Thyroid gland (tissue), 4 donors: ENCODE measurements at regions not wholly inside any gene's neighbourhood (a gene's known extent, or its start where the extent isn't known, plus 50 kb on each side); places are given as distances from the start of the nearest gene placed in this dataset.

ENCODE experiments used
- DNase-seq, 2 donors: peaks; one replicate each; pipeline ENCODE4 v3.0.0-alpha.2; 2019
- H3K27ac ChIP-seq, 3 donors: fragments of 200-600 bp; sonication (generic); 1 replicate in 2 of 3; 2 replicates in 1 of 3; pipeline ENCODE4 v1.5.1; 2016 to 2019; ENCODE audit warnings: mild to moderate bottlenecking in 1 of 3, moderate library complexity in 1 of 3
- H3K27me3 ChIP-seq: fragments of 200-600 bp; sonication (generic); one replicate; pipeline ENCODE4 v1.5.1; 2019
- H3K36me3 ChIP-seq, 2 donors: fragments of 200-600 bp; sonication (generic); one replicate each; pipeline ENCODE4 v1.5.1; 2016 to 2019
- H3K4me1 ChIP-seq, 2 donors: fragments of 200-600 bp; sonication (generic); one replicate each; pipeline ENCODE4 v1.5.1; 2017 to 2019
- H3K4me3 ChIP-seq, 3 donors: fragments of 200-600 bp; sonication (generic); replicated peaks in 1 of 3; 1 replicate in 2 of 3; 2 replicates in 1 of 3; pipeline ENCODE4 v1.5.1; 2016; ENCODE audit warnings: mild to moderate bottlenecking in 1 of 3
- H3K9me3 ChIP-seq: fragments of 200-600 bp; sonication (generic); one replicate; pipeline ENCODE4 v1.5.1; 2017
- POLR2A ChIP-seq, 2 donors: fragments of 450-650 bp; IDR thresholded peaks; one replicate each; pipeline ENCODE4 v1.6.1; 2017; ENCODE audit warnings: antibody characterized with exemption in 2 of 2, mild to moderate bottlenecking in 2 of 2, moderate library complexity in 1 of 2
- WGBS, 2 donors: methylation state at CpG; one replicate each; pipeline ENCODE4 v1.1.5; 2017; 5-methylcytosine and 5-hydroxymethylcytosine counted together
- intact Hi-C: fragments of 100-400 bp; cut with DNase I; formaldehyde crosslinking; loops from one replicate; pipeline ENCODE4 v1.15.1; 2023
- TF ChIP-seq, protein P1 (sequence below), 6 experiments: fragments of 200-600 bp in 3 of 6; fragments of 450-650 bp in 3 of 6; sonication (generic) in 3 of 6; IDR thresholded peaks; one replicate each; pipeline ENCODE4 v1.5.1; 2016 to 2019; ENCODE audit warnings: antibody characterized with exemption in 6 of 6, mild to moderate bottlenecking in 2 of 6, inconsistent platforms in 1 of 6, moderate library complexity in 1 of 6

DNA sequence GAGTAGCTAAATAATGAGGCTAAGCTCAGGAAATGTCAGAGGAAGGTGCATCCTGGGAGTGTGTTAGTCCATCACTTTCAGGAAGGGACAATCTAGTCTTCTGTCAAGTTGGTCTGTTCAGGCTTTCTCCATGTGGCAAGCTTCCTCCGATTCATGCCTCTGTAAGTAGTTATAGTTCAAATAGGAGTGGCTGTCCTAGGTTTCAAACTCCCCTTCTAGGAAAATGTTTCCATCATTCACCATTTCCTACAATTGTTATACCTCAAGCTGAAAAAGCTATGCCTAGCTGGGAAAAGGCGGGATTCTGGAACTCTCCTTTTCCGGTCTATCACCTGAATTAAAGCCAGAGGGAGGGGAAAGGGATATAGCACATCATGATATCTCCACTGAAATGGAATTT is 287.7 kb upstream of the ZSWIM2 start:
- TF ChIP-seq POLR2A (IDR thresholded peaks at IDR 0.05) = no peak
- TF ChIP-seq, protein P1, sequence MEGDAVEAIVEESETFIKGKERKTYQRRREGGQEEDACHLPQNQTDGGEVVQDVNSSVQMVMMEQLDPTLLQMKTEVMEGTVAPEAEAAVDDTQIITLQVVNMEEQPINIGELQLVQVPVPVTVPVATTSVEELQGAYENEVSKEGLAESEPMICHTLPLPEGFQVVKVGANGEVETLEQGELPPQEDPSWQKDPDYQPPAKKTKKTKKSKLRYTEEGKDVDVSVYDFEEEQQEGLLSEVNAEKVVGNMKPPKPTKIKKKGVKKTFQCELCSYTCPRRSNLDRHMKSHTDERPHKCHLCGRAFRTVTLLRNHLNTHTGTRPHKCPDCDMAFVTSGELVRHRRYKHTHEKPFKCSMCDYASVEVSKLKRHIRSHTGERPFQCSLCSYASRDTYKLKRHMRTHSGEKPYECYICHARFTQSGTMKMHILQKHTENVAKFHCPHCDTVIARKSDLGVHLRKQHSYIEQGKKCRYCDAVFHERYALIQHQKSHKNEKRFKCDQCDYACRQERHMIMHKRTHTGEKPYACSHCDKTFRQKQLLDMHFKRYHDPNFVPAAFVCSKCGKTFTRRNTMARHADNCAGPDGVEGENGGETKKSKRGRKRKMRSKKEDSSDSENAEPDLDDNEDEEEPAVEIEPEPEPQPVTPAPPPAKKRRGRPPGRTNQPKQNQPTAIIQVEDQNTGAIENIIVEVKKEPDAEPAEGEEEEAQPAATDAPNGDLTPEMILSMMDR (IDR thresholded peaks at IDR 0.05) = no peak
- intact Hi-C loops = no loop called here
- Histone ChIP-seq H3K4me1 (no peaks in the 10 kb centered on the region), H3K27me3 (no peaks in the 10 kb centered on the region), H3K9me3 (no peaks in the 10 kb centered on the region), H3K27ac (peak overlapping the region in 1 of 3 donors; percentile 33), H3K36me3 (no peaks in the 10 kb centered on the region), H3K4me3 (no peak overlapping the region)
- DNase-seq = no peak
- 76 to 81% methylated on average over 3 of the region's 3 CpGs for WGBS, 2 donors

DNA sequence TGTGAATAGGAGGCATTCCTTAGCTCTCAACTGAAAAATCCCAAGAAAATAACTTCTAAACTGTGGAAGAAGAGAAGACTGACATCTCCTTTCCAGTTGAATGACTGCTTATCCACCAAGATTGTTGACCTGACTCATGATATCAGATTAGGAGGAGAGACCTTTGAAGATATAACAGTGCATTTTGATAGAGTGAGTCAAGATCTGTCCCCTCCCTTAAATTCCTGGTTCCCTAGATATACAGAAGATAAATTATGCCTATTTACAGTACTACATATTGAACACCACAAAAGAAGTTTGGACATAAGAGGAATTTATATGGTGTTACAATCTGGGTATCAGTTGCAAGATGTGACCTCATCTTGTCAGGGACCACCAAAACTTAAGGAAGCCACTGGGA is 285.3 kb upstream of the ZSWIM2 start:
- DNase-seq = no peak
- no peaks in the 10 kb centered on the region for H3K27me3 ChIP-seq
- TF ChIP-seq POLR2A (IDR thresholded peaks at IDR 0.05) = no peak
- TF ChIP-seq, protein P1 (IDR thresholded peaks at IDR 0.05) = no peak
- H3K27ac ChIP-seq = no peak overlapping the region
- no peaks in the 10 kb centered on the region for H3K36me3 ChIP-seq
- no peaks in the 10 kb centered on the region for H3K4me1 ChIP-seq
- intact Hi-C loops = no loop called here
- H3K9me3 ChIP-seq = no peaks in the 10 kb centered on the region
- H3K4me3 ChIP-seq = no peak overlapping the region

DNA sequence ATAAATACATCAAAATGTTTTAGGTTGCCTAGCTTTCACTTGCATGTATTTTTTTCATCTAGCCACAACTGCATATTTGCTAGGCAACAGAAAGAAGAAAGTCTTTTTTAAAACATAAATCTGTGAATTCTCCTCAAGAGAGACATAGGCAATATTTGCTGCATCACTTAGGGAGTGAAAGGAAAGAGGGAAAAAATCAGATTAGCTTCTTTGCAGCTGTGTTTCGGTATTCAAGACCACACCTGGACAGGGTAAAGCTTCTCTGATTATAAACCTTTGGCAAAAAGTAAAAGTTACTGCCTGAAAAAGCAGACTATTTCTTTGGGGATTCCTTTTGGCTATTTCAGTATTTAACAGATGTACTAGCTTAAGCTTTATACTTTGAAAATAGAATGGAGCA is 280.9 kb upstream of the ZSWIM2 start:
- H3K9me3 ChIP-seq = no peaks in the 10 kb centered on the region
- no peak for TF ChIP-seq POLR2A (IDR thresholded peaks at IDR 0.05)
- TF ChIP-seq, protein P1 (IDR thresholded peaks at IDR 0.05) = no peak
- 89 to 97% methylated on average over 1 of the region's 1 CpG for WGBS, 2 donors
- no peaks in the 10 kb centered on the region for H3K27me3 ChIP-seq
- no peaks in the 10 kb centered on the region for H3K36me3 ChIP-seq
- intact Hi-C loops = no loop called here
- no peak overlapping the region for H3K4me3 ChIP-seq
- no peak for DNase-seq
- no peak overlapping the region for H3K27ac ChIP-seq
- H3K4me1 ChIP-seq = no peaks in the 10 kb centered on the region

DNA sequence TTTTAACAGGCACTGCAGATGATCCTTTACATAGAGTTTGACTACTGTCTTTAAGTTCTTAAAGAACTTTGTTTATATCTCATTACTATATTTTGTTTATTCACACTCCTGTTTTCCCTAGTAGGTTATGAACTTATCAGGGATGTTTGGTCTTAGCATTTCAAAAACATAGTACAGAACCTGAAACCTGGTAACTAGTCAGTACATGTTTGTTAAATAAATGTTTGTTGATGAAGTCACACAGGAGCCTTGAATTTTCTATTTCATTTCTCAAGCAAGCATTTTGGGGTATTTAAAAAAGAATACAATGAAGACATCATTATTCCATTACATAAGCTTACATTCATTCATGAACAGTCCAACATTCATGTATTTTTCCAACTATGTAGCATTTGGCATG is 280.3 kb upstream of the ZSWIM2 start:
- no peak for DNase-seq
- Histone ChIP-seq H3K4me3 (no peak overlapping the region), H3K4me1 (no peaks in the 10 kb centered on the region), H3K27me3 (no peaks in the 10 kb centered on the region), H3K9me3 (no peaks in the 10 kb centered on the region), H3K36me3 (no peaks in the 10 kb centered on the region), H3K27ac (no peak overlapping the region)
- TF ChIP-seq, protein P1 (IDR thresholded peaks at IDR 0.05) = no peak
- TF ChIP-seq POLR2A (IDR thresholded peaks at IDR 0.05) = no peak
- intact Hi-C loops = no loop called here

DNA sequence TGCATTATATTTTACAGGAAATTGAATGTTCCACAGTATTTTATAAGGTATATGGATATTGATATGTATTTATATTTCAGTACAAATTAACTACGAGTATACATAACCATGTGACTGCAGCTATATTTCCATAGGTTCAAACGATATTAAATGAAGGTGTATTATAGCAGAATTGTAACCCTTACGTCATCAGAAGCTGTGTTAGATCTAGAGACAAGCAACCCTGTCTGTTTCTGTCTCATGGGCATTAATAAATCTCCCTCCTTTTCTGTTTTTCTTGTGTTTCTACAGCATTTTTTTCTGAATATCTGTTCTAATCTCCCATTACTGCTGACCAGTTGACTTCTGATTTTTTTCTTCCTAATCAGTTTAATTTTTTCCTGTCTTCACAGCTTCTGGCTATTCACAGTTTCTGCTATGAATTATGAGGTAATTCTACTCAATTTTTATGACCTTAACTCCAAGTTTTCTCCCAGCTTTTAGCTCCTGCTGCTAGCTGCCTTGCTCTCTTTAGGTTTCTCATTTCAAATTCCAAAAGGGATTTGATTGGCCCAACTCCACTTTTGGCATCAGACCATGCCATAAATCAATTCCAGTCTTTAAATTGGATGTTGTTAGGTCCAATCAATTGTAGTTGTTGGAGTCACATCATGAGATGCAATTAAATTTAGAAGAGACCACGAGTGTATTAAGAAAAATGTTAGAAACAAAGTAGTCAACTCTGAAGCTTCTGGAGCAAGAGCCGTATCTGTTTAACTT is 277.5 kb upstream of the ZSWIM2 start:
- no peak for TF ChIP-seq POLR2A (IDR thresholded peaks at IDR 0.05)
- TF ChIP-seq, protein P1 (IDR thresholded peaks at IDR 0.05) = no peak
- Histone ChIP-seq H3K27me3 (no peaks in the 10 kb centered on the region), H3K9me3 (no peaks in the 10 kb centered on the region), H3K4me3 (no peak overlapping the region), H3K4me1 (no peaks in the 10 kb centered on the region), H3K27ac (no peak overlapping the region), H3K36me3 (no peaks in the 10 kb centered on the region)
- intact Hi-C loops = no loop called here
- WGBS, 2 donors = 74 to 79% methylated on average over 5 of the region's 5 CpGs
- DNase-seq = no peak
